Tibial nerve (tissue), 4 donors: ENCODE measurements at regions not wholly inside any gene's neighbourhood (a gene's known extent, or its start where the extent isn't known, plus 50 kb on each side); places are given as distances from the start of the nearest gene placed in this dataset.

Experiments used
- DNase-seq, 2 donors: peaks; one replicate each; pipeline ENCODE4 v3.0.0-alpha.2; 2019; ENCODE audit warnings: low spot score in 2 of 2
- H3K27ac ChIP-seq, 4 donors: fragments of 200-600 bp; sonication (generic) in 3 of 4; one replicate each; pipeline ENCODE4 v1.5.1; 2017 to 2019; ENCODE audit warnings: mild to moderate bottlenecking in 1 of 4
- H3K27me3 ChIP-seq, 2 donors: fragments of 200-600 bp; sonication (generic) in 1 of 2; one replicate each; pipeline versions ENCODE4 v1.5.1 to v1.6.0; 2017 to 2019
- H3K36me3 ChIP-seq, 3 donors: fragments of 200-600 bp; sonication (generic); one replicate each; pipeline ENCODE4 v1.5.1; 2018 to 2019
- H3K4me1 ChIP-seq, 4 donors: fragments of 200-600 bp; sonication (generic) in 3 of 4; one replicate each; pipeline ENCODE4 v1.5.1; 2017 to 2019
- H3K4me3 ChIP-seq, 4 donors: fragments of 200-600 bp; sonication (generic) in 3 of 4; one replicate each; pipeline ENCODE4 v1.5.1; 2017 to 2019; ENCODE audit warnings: mild to moderate bottlenecking in 1 of 4, moderate library complexity in 1 of 4
- H3K9me3 ChIP-seq, 4 donors: fragments of 200-600 bp; sonication (generic) in 3 of 4; one replicate each; pipeline ENCODE4 v1.5.1; 2017 to 2019
- CTCF ChIP-seq, 5 experiments: fragments of 200-600 bp in 3 of 5; fragments of 450-650 bp in 2 of 5; sonication (generic) in 3 of 5; IDR thresholded peaks; one replicate each; pipeline ENCODE4 v1.5.1; 2016 to 2019; ENCODE audit warnings: antibody characterized with exemption in 5 of 5, mild to moderate bottlenecking in 3 of 5, moderate library complexity in 2 of 5
- EP300 ChIP-seq, 2 donors: sonication (generic); formaldehyde crosslinking; IDR thresholded peaks; one replicate each; pipeline ENCODE4 v1.6.1; 2017; ENCODE audit warnings: antibody characterized with exemption in 2 of 2, mild to moderate bottlenecking in 1 of 2
- POLR2A ChIP-seq, 2 donors: fragments of 450-650 bp; IDR thresholded peaks; one replicate each; pipeline ENCODE4 v1.6.1; 2017; ENCODE audit warnings: antibody characterized with exemption in 2 of 2, mild to moderate bottlenecking in 2 of 2, moderate library complexity in 2 of 2
- WGBS, 2 donors: methylation state at CpG; one replicate each; pipeline ENCODE4 v1.1.5; 2018; 5-methylcytosine and 5-hydroxymethylcytosine counted together

- 95 to 97% methylated on average over 4 of the region's 4 CpGs for WGBS, 2 donors
- TF ChIP-seq EP300 (IDR thresholded peaks at IDR 0.05) (no peak), CTCF (IDR thresholded peaks at IDR 0.05) (no peak), POLR2A (IDR thresholded peaks at IDR 0.05) (no peak)
- Histone ChIP-seq H3K36me3 (no peaks in the 10 kb centered on the region), H3K27ac (no peak overlapping the region), H3K4me1 (no peaks in the 10 kb centered on the region), H3K27me3 (no peaks in the 10 kb centered on the region), H3K9me3 (peaks cover 0 to 9% (median 0%) of the 10 kb centered on the region in 4 donors), H3K4me3 (no peak overlapping the region)
- DNase-seq = no peak
Observed at GRCh38 chr4:20101831-20102230, 149.9 kb upstream of the SLIT2 start.

GRCh38 chr4:20096911-20097310 lies 154.8 kb upstream of the SLIT2 start:
- H3K27ac ChIP-seq = no peak overlapping the region
- no peaks in the 10 kb centered on the region for H3K36me3 ChIP-seq
- no peak overlapping the region for H3K4me3 ChIP-seq
- TF ChIP-seq CTCF (IDR thresholded peaks at IDR 0.05) = no peak
- no peak for TF ChIP-seq EP300 (IDR thresholded peaks at IDR 0.05)
- no peak for TF ChIP-seq POLR2A (IDR thresholded peaks at IDR 0.05)
- H3K27me3 ChIP-seq = no peaks in the 10 kb centered on the region
- WGBS, 2 donors = 78 to 80% methylated on average over 2 of the region's 2 CpGs
- no peak for DNase-seq
- H3K9me3 ChIP-seq = no peaks in the 10 kb centered on the region
- H3K4me1 ChIP-seq = no peaks in the 10 kb centered on the region

DNA sequence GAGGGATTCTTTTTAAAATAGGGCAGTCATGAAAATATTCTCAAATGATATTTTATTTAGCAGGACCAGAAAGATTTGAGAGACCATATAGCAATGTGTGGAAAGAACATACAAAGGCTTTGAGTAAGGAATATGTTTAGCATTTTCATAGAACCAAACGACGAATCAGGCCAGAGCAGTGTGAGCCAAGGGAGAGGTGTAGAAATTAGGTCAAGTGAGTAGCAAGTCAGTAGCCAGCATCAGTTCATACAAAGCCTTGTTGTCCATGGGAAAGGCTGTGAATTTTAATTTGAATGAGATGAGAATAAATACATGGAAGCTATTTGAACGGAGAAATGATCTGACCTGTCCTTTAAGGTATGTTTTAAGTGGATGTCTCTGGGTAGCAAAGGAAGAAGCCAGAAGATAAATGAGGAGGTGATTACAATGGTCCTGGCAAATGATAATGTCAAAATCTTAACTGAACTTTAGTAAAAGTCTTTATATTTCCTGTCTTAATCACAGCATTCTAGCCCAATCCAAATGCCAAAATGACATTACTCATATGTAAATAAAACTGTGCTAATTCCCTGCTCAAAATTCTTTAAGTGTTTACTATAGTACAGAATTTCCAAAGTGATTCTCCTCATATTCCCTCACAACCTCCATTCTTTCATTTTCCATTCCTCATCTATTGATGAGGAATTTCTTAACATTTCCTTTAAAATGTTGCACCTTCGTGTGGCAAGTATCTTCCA lies 155.7 kb upstream of the SLIT2 start:
- H3K36me3 ChIP-seq = no peaks in the 10 kb centered on the region
- no peak overlapping the region for H3K27ac ChIP-seq
- H3K4me1 ChIP-seq = no peaks in the 10 kb centered on the region
- no peaks in the 10 kb centered on the region for H3K9me3 ChIP-seq
- DNase-seq = no peak
- WGBS, 2 donors = 77 to 79% methylated on average over 4 of the region's 4 CpGs
- no peak for TF ChIP-seq POLR2A (IDR thresholded peaks at IDR 0.05)
- no peak for TF ChIP-seq CTCF (IDR thresholded peaks at IDR 0.05)
- no peak for TF ChIP-seq EP300 (IDR thresholded peaks at IDR 0.05)
- H3K4me3 ChIP-seq = no peak overlapping the region
- H3K27me3 ChIP-seq = no peaks in the 10 kb centered on the region

- TF ChIP-seq POLR2A (IDR thresholded peaks at IDR 0.05) (no peak), CTCF (IDR thresholded peaks at IDR 0.05) (no peak), EP300 (IDR thresholded peaks at IDR 0.05) (no peak)
- Histone ChIP-seq H3K9me3 (no peaks in the 10 kb centered on the region), H3K27me3 (no peaks in the 10 kb centered on the region), H3K27ac (no peak overlapping the region), H3K4me1 (no peaks in the 10 kb centered on the region), H3K36me3 (no peaks in the 10 kb centered on the region), H3K4me3 (no peak overlapping the region)
- no peak for DNase-seq
- WGBS, 2 donors = 43 to 46% methylated on average over 1 of the region's 1 CpG
Observed at GRCh38 chr4:20091781-20092180, 159.9 kb upstream of the SLIT2 start.

DNA sequence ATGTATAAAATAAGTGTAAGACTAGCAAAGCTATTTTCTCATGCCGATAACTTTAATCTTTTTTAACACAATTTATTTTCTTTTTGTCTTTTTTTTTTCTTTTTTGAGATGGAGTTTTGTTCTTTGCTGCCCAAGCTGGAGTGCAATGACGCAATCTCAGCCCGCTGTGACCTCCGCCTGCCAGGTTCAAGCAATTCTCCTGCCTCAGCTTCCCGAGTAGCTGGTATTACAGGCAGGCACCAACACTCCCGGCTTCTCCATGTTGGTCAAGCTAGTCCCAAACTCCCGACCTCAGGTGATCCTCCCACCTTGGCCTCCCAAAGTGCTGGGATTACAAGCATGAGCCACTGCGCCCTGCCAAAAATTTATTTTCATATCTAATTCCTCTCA lies 164.2 kb upstream of the SLIT2 start:
- Histone ChIP-seq H3K9me3 (no peaks in the 10 kb centered on the region), H3K27ac (no peak overlapping the region), H3K27me3 (no peaks in the 10 kb centered on the region), H3K4me1 (peaks cover 0 to 3% (median 0%) of the 10 kb centered on the region in 4 donors), H3K4me3 (no peak overlapping the region), H3K36me3 (no peaks in the 10 kb centered on the region)
- no peak for TF ChIP-seq CTCF (IDR thresholded peaks at IDR 0.05)
- no peak for TF ChIP-seq POLR2A (IDR thresholded peaks at IDR 0.05)
- no peak for TF ChIP-seq EP300 (IDR thresholded peaks at IDR 0.05)
- WGBS, 2 donors = 91 to 93% methylated on average over 8 of the region's 8 CpGs
- no peak for DNase-seq
